GM23338 (cell line): ENCODE measurements at regions not wholly inside any gene's neighbourhood (a gene's known extent, or its start where the extent isn't known, plus 50 kb on each side); places are given as distances from the start of the nearest gene placed in this dataset.

Source experiments
- ATAC-seq: fragments of 200-7000 bp; cut with Tn5 transposase; 3 replicates; pipeline ENCODE4 v1.9.1; 2020
- DNase-seq: peaks from one replicate; pipeline ENCODE4 v3.0.0-alpha.2; 2015; ENCODE audit warnings: low spot score
- H2AFZ ChIP-seq: fragments of 200-600 bp; sonication (generic); 2 replicates; pipeline ENCODE4 v1.8.0; 2016; ENCODE audit warnings: antibody characterized with exemption, mild to moderate bottlenecking, moderate library complexity
- H3F3A ChIP-seq: fragments of 200-600 bp; sonication (generic); replicated peaks from 2 replicates; pipeline ENCODE4 v1.8.0; 2017; ENCODE audit warnings: antibody characterized with exemption, mixed run types, low read depth
- H3K27ac ChIP-seq: fragments of 200-600 bp; sonication (generic); 2 replicates; pipeline ENCODE4 v1.6.1; 2016; ENCODE audit warnings: low read depth
- H3K27me3 ChIP-seq: fragments of 200-600 bp; sonication (generic); 2 replicates; pipeline ENCODE4 v1.8.0; 2016; ENCODE audit warnings: mild to moderate bottlenecking, mixed run types, moderate library complexity; ENCODE audit not compliant: insufficient read depth
- H3K36me3 ChIP-seq: fragments of 200-600 bp; sonication (generic); 2 replicates; pipeline ENCODE4 v1.8.0; 2016; ENCODE audit warnings: mild to moderate bottlenecking; ENCODE audit not compliant: insufficient read depth
- H3K4me1 ChIP-seq: fragments of 200-600 bp; sonication (generic); 2 replicates; pipeline ENCODE4 v1.8.0; 2016; ENCODE audit warnings: mild to moderate bottlenecking, moderate library complexity; ENCODE audit not compliant: insufficient read depth
- H3K4me2 ChIP-seq: fragments of 200-600 bp; sonication (generic); 2 replicates; pipeline ENCODE4 v1.7.1; 2017; ENCODE audit warnings: mixed run types
- H3K4me3 ChIP-seq: fragments of 200-600 bp; sonication (generic); 2 replicates; pipeline ENCODE4 v1.6.1; 2016; ENCODE audit warnings: mixed run types
- H3K79me2 ChIP-seq: fragments of 200-600 bp; sonication (generic); replicated peaks from 2 replicates; pipeline ENCODE4 v1.8.0; 2017; ENCODE audit warnings: mild to moderate bottlenecking; ENCODE audit not compliant: insufficient read depth
- H3K9me2 ChIP-seq: fragments of 200-600 bp; sonication (generic); 2 replicates; pipeline ENCODE4 v1.8.0; 2017; ENCODE audit not compliant: insufficient read depth
- H4K20me1 ChIP-seq: fragments of 200-600 bp; sonication (generic); replicated peaks from 2 replicates; pipeline ENCODE4 v1.8.0; 2017; ENCODE audit warnings: mild to moderate bottlenecking; ENCODE audit not compliant: insufficient read depth
- H3K27ac Mint-ChIP-seq: 2 replicates; pipeline ENCODE4 v1.8.0; 2020; ENCODE audit warnings: inconsistent platforms, mild to moderate bottlenecking, moderate library complexity, mixed read lengths
- H3K27me3 Mint-ChIP-seq: 3 replicates; pipeline ENCODE4 v1.8.0; 2022; ENCODE audit warnings: low read depth, mild to moderate bottlenecking, moderate library complexity, mixed read lengths, inconsistent platforms; ENCODE audit not compliant: insufficient read depth, poor library complexity
- H3K36me3 Mint-ChIP-seq: 3 replicates; pipeline ENCODE4 v1.8.0; 2021; ENCODE audit warnings: low read depth, mild to moderate bottlenecking, inconsistent platforms, moderate library complexity, mixed read lengths
- H3K4me1 Mint-ChIP-seq: 3 replicates; pipeline ENCODE4 v1.8.0; 2020; ENCODE audit warnings: mild to moderate bottlenecking, inconsistent platforms, mixed read lengths
- H3K4me3 Mint-ChIP-seq: 3 replicates; pipeline ENCODE4 v1.8.0; 2021; ENCODE audit warnings: moderate library complexity, mild to moderate bottlenecking, inconsistent platforms, mixed read lengths
- H3K9me3 Mint-ChIP-seq: 3 replicates; pipeline ENCODE4 v1.8.0; 2020; ENCODE audit warnings: moderate library complexity, mild to moderate bottlenecking, inconsistent platforms, mixed read lengths
- EZH2phosphoT487 ChIP-seq: fragments of 200-600 bp; sonication (generic); IDR thresholded peaks from one replicate; pipeline ENCODE4 v1.8.1; 2018; ENCODE audit warnings: antibody characterized with exemption; ENCODE audit not compliant: unreplicated experiment
- JUNB ChIP-seq: IDR thresholded peaks from one replicate; pipeline ENCODE4 v1.6.1; 2016; ENCODE audit warnings: antibody characterized with exemption; ENCODE audit not compliant: unreplicated experiment
- NANOG ChIP-seq: IDR thresholded peaks from 2 replicates; pipeline ENCODE4 v1.6.1; 2016; ENCODE audit warnings: antibody characterized with exemption, borderline replicate concordance
- POLR2AphosphoS5 ChIP-seq: IDR thresholded peaks from 2 replicates; pipeline ENCODE4 v1.6.1; 2016; ENCODE audit warnings: antibody characterized with exemption, low read depth
- STAT1 ChIP-seq: IDR thresholded peaks from one replicate; pipeline ENCODE4 v1.6.1; 2016; ENCODE audit warnings: antibody characterized with exemption; ENCODE audit not compliant: unreplicated experiment
- ZNF114 ChIP-seq: fragments of 250-450 bp; sonication (Bioruptor Pico); IDR thresholded peaks from 2 replicates; pipeline ENCODE4 v1.5.0; 2020; ENCODE audit warnings: mild to moderate bottlenecking, moderate library complexity
- ZNF331 ChIP-seq: fragments of 250-450 bp; sonication (Bioruptor Pico); IDR thresholded peaks from 2 replicates; pipeline ENCODE4 v1.5.0; 2020; ENCODE audit warnings: low read depth, mild to moderate bottlenecking, moderate library complexity
- TF ChIP-seq, protein P1 (sequence below): IDR thresholded peaks from 2 replicates; pipeline ENCODE4 v1.6.1; 2016; ENCODE audit warnings: antibody characterized with exemption
- TF ChIP-seq, protein P2 (sequence below), 2 experiments: fragments of 200-600 bp in 1 of 2; sonication (generic) in 1 of 2; conservative IDR thresholded peaks; 2 replicates each; pipeline versions ENCODE4 v1.5.1 to v1.6.1; 2016 to 2017; ENCODE audit warnings: antibody characterized with exemption in 2 of 2, low read depth in 2 of 2, mild to moderate bottlenecking in 2 of 2, moderate library complexity in 1 of 2
- TF ChIP-seq, protein P3 (sequence below): IDR thresholded peaks from one replicate; pipeline ENCODE4 v1.6.1; 2018; ENCODE audit warnings: antibody characterized with exemption; ENCODE audit not compliant: unreplicated experiment

GRCh38 chr1:59183749-59184317, 113.1 kb upstream of the FGGY start:
- Histone ChIP-seq H3K27ac (no peak overlapping the region), H3K4me2 (no peak overlapping the region), H3K4me3 (no peak overlapping the region), H2AFZ (peak overlapping the region; percentile 58; the same call in 1 of the 2 replicates), H3K36me3 (no peaks in the 10 kb centered on the region), H3K27me3 (no peaks in the 10 kb centered on the region), H3F3A (no peaks in the 10 kb centered on the region), H4K20me1 (no peaks in the 10 kb centered on the region), H3K4me1 (peaks cover 9% of the 10 kb centered on the region), H3K79me2 (no peaks in the 10 kb centered on the region), H3K9me2 (peaks cover 13% of the 10 kb centered on the region; the same call in 1 of the 2 replicates)
- Mint-ChIP-seq H3K4me3 (no peak overlapping the region), H3K27ac (no peak overlapping the region; the same call in 1 of the 2 replicates), H3K9me3 (no peaks in the 10 kb centered on the region), H3K27me3 (no peaks in the 10 kb centered on the region), H3K36me3 (no peaks in the 10 kb centered on the region), H3K4me1 (peaks cover 7% of the 10 kb centered on the region; the same call in 2 of the 3 replicates)
- no peak for DNase-seq
- no peak for TF ChIP-seq JUNB
- TF ChIP-seq, protein P1, sequence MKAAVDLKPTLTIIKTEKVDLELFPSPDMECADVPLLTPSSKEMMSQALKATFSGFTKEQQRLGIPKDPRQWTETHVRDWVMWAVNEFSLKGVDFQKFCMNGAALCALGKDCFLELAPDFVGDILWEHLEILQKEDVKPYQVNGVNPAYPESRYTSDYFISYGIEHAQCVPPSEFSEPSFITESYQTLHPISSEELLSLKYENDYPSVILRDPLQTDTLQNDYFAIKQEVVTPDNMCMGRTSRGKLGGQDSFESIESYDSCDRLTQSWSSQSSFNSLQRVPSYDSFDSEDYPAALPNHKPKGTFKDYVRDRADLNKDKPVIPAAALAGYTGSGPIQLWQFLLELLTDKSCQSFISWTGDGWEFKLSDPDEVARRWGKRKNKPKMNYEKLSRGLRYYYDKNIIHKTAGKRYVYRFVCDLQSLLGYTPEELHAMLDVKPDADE, result no peak
- no peak for TF ChIP-seq NANOG
- TF ChIP-seq, protein P2, sequence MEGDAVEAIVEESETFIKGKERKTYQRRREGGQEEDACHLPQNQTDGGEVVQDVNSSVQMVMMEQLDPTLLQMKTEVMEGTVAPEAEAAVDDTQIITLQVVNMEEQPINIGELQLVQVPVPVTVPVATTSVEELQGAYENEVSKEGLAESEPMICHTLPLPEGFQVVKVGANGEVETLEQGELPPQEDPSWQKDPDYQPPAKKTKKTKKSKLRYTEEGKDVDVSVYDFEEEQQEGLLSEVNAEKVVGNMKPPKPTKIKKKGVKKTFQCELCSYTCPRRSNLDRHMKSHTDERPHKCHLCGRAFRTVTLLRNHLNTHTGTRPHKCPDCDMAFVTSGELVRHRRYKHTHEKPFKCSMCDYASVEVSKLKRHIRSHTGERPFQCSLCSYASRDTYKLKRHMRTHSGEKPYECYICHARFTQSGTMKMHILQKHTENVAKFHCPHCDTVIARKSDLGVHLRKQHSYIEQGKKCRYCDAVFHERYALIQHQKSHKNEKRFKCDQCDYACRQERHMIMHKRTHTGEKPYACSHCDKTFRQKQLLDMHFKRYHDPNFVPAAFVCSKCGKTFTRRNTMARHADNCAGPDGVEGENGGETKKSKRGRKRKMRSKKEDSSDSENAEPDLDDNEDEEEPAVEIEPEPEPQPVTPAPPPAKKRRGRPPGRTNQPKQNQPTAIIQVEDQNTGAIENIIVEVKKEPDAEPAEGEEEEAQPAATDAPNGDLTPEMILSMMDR (conservative IDR thresholded peaks at IDR 0.05; ENCODE audit: low read depth in 2 of 2), result no peak
- no peak for TF ChIP-seq ZNF331 (CRISPR knock-in tag)
- TF ChIP-seq, protein P3, sequence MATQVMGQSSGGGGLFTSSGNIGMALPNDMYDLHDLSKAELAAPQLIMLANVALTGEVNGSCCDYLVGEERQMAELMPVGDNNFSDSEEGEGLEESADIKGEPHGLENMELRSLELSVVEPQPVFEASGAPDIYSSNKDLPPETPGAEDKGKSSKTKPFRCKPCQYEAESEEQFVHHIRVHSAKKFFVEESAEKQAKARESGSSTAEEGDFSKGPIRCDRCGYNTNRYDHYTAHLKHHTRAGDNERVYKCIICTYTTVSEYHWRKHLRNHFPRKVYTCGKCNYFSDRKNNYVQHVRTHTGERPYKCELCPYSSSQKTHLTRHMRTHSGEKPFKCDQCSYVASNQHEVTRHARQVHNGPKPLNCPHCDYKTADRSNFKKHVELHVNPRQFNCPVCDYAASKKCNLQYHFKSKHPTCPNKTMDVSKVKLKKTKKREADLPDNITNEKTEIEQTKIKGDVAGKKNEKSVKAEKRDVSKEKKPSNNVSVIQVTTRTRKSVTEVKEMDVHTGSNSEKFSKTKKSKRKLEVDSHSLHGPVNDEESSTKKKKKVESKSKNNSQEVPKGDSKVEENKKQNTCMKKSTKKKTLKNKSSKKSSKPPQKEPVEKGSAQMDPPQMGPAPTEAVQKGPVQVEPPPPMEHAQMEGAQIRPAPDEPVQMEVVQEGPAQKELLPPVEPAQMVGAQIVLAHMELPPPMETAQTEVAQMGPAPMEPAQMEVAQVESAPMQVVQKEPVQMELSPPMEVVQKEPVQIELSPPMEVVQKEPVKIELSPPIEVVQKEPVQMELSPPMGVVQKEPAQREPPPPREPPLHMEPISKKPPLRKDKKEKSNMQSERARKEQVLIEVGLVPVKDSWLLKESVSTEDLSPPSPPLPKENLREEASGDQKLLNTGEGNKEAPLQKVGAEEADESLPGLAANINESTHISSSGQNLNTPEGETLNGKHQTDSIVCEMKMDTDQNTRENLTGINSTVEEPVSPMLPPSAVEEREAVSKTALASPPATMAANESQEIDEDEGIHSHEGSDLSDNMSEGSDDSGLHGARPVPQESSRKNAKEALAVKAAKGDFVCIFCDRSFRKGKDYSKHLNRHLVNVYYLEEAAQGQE, result no peak
- TF ChIP-seq STAT1, result no peak
- no peak for TF ChIP-seq POLR2AphosphoS5
- TF ChIP-seq ZNF114 (CRISPR knock-in tag), result no peak
- no peak for TF ChIP-seq EZH2phosphoT487
- no peak for ATAC-seq
